GM13976 (cell line): ENCODE measurements at regions not wholly inside any gene's neighbourhood (a gene's known extent, or its start where the extent isn't known, plus 50 kb on each side); places are given as distances from the start of the nearest gene placed in this dataset.

Experiments
- DNase-seq: peaks from one replicate; pipeline ENCODE4 v3.0.0; 2012; ENCODE audit warnings: low spot score
- in situ Hi-C: fragments of 300-500 bp; cut with MboI; formaldehyde crosslinking; loops from one replicate; pipeline ENCODE4 v1.12.0; 2022; ENCODE audit warnings: low sequenced_read_pairs, mixed read lengths, inconsistent platforms; ENCODE audit not compliant: unreplicated experiment
- TF ChIP-seq, protein P1 (sequence below): IDR thresholded peaks from 2 replicates; pipeline ENCODE4 v1.5.1; 2012; ENCODE audit warnings: borderline replicate concordance, mild to moderate bottlenecking; ENCODE audit not compliant: insufficient read depth; ENCODE audit errors: extremely low read depth, missing control alignments, control extremely low read depth

DNA sequence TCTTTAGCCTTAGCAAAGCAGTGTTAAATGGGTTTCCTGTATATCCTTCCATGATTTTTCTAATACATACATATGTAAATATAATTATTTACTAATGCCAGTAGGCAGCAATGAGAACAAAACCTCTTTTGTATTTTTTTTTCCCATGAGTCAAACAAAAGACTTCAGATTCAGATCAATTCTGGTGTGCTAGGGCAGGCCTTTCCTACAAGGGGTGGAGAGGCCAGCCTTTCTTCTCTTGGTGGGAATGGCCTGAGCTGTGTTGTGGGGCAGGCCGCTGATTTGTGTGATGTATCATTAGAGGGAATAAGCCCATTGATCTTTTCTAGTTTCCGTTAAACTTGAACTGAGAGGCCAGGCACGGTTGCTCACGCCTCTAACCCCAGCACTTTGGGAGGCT lies 115.5 kb upstream of the DMRT1 start:
- no peak for DNase-seq
- in situ Hi-C loops = no loop called here
- TF ChIP-seq, protein P1, sequence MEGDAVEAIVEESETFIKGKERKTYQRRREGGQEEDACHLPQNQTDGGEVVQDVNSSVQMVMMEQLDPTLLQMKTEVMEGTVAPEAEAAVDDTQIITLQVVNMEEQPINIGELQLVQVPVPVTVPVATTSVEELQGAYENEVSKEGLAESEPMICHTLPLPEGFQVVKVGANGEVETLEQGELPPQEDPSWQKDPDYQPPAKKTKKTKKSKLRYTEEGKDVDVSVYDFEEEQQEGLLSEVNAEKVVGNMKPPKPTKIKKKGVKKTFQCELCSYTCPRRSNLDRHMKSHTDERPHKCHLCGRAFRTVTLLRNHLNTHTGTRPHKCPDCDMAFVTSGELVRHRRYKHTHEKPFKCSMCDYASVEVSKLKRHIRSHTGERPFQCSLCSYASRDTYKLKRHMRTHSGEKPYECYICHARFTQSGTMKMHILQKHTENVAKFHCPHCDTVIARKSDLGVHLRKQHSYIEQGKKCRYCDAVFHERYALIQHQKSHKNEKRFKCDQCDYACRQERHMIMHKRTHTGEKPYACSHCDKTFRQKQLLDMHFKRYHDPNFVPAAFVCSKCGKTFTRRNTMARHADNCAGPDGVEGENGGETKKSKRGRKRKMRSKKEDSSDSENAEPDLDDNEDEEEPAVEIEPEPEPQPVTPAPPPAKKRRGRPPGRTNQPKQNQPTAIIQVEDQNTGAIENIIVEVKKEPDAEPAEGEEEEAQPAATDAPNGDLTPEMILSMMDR = no peak

DNA sequence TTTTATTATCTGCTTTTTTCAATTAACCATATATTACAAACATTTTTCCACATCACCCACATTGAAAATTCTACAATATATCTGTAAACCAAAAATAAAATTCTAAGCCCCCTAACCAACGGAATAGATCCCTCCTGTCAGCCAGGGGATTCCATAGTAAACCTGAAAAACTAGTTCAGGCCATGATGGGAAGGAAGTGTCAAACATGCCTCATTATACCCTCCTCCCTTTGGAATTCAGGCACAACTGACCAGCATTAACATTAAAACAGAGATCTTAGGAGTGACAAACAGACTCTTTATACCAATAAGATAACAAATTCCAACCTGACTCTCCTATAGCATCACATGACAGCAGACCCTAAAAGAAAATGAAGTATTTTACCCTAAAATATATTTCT lies 113.7 kb upstream of the DMRT1 start:
- TF ChIP-seq, protein P1 = no peak
- no peak for DNase-seq
- in situ Hi-C loops = no loop called here

DNA sequence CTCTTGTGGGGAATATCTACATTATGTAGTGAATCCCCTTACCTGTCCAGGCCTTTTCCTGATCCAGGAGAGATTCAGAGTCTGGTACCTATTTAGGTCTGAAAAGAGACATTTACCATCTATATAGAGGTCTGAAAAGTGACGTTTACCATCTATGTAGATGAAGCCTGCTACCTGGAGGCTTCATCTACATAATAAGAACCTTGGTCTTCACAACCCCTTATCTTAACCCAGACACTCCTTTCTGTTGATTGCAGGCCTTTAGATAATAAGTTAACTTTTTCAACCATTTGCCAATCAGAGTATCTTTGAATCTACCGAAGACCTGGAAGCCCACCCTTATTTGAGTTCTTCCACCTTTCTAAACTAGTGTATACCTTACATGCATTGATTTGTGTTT lies 113.0 kb upstream of the DMRT1 start:
- no peak for DNase-seq
- in situ Hi-C loops = no loop called here

DNA sequence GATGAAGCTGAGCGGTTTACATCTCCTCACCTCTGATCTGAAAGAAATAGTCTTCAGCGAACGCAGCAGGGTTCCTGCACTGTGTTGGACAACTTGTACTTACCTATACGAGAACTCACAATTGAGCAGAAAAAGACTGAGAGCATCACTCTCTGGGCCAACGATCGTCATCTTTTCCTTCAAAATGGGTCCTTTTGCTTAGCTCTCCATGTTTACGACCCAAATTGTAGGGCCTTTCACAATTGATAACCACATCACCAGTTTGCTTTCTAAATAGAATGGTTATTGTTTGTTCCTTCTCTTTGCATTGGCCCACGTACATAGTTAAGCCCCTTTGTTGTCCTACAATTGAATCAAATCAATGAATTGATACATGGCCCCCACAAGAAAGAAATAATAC lies 110.0 kb upstream of the DMRT1 start:
- DNase-seq = no peak
- TF ChIP-seq, protein P1 = no peak
- in situ Hi-C loops = no loop called here

More for the DNA sequence above, 113.0 kb upstream of the DMRT1 start:
- TF ChIP-seq, protein P1 = no peak

DNA sequence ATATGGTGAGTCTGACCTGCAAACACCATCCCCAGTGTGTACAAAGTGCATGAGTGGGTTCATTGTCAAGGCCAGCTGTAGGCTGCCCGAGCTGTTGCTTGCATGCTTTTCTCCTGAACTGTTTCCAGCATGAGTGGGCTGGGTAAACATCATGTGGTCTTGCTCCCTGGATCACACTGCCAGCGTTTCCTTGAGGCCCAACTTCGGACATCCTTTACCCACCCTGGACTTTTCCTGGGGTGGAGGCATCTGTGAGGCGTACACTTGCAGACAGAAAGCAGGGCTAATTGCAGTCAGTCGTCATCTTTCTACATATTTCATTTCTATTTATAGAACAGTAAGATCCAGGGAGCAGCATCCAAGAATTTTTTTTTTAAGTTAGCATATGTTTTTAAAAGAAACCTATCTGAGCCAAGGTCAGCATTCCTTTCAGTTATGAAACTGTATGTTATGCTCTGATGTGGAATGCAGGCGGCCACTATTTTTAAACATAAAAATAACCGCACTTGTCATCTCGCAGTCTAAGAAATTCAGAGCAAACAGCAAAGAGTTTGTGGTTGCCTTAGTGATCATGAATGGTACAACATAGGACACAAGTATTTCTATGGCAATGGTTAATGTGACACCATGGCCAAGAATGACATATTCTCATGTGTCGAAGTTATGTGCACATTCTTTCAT lies 106.5 kb upstream of the DMRT1 start:
- no peak for DNase-seq
- in situ Hi-C loops = no loop called here
- TF ChIP-seq, protein P1 = no peak

DNA sequence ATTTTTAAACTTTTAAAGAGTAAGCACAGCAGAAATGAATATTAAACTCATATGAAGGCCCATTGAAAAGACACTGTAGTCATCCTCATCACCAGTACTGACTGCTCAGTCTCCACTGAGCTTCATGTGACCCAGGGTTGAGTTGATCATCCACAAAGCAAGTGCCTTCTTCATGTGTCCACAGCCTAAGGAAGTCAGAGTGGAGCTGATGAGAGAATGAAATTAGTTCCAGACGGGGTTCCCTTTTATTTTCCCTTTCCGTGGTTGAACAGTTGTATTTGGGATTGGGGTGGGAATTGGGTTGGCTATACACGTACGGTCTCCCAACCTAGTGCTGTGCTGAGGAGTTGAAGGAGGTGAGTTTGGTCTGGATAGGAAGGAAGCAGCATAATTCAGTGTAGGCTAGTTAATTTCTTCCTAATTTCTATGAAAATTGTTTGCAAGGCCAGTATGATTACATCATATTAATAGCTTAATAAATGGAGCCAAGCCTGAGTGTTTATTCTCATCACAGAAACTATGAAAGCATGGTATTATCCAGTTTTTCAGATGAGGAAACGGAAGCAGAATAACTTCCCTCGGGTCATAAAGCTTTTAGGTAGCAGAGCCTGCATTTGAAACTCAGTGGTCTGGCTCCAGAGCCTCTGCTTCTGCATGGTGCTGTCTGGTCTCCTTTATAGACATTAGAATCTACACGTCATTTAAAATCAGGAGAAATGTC lies 103.9 kb upstream of the DMRT1 start:
- DNase-seq = no peak
- in situ Hi-C loops = no loop called here
- TF ChIP-seq, protein P1 = no peak
